ENCODE measurements at regions not wholly inside any gene's neighbourhood (a gene's known extent, or its start where the extent isn't known, plus 50 kb on each side); places are given as distances from the start of the nearest gene placed in this dataset.

DNA sequence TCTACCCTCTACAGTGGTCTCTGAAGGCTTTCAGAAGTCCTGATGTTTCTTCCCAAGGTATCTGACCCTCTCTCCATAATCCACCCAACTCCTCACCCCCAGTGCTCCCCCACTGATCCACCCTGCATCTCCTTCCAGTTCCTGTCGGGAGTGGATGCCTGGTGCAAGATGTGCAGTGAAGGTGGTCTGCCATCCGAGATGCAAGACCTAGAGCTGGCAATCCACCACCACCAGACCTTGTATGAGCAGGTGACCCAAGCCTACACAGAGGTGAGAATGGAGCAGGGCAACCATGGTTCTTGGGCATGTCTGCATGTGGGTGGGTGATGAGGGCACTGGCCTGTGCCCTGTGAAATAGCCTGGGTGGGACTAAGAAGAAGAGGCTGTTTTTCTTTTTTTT is 337.8 kb upstream of the ROPN1 start:
- TF ChIP-seq, protein P1, sequence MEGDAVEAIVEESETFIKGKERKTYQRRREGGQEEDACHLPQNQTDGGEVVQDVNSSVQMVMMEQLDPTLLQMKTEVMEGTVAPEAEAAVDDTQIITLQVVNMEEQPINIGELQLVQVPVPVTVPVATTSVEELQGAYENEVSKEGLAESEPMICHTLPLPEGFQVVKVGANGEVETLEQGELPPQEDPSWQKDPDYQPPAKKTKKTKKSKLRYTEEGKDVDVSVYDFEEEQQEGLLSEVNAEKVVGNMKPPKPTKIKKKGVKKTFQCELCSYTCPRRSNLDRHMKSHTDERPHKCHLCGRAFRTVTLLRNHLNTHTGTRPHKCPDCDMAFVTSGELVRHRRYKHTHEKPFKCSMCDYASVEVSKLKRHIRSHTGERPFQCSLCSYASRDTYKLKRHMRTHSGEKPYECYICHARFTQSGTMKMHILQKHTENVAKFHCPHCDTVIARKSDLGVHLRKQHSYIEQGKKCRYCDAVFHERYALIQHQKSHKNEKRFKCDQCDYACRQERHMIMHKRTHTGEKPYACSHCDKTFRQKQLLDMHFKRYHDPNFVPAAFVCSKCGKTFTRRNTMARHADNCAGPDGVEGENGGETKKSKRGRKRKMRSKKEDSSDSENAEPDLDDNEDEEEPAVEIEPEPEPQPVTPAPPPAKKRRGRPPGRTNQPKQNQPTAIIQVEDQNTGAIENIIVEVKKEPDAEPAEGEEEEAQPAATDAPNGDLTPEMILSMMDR (conservative IDR thresholded peaks at IDR 0.05), result no peak
- no peak for TF ChIP-seq EZH2 (IDR thresholded peaks at IDR 0.05; ENCODE audit: low read depth)
